Endodermal cell (in vitro differentiated cells): ENCODE measurements at regions not wholly inside any gene's neighbourhood (a gene's known extent, or its start where the extent isn't known, plus 50 kb on each side); places are given as distances from the start of the nearest gene placed in this dataset.

ENCODE experiments used
- DNase-seq: peaks from one replicate; pipeline ENCODE4 v3.0.0-alpha.2; 2017
- H3K27ac ChIP-seq: 2 replicates; pipeline ENCODE4 v1.5.1; 2013; ENCODE audit warnings: mild to moderate bottlenecking, low read depth, low read length, moderate library complexity
- H3K27me3 ChIP-seq: 2 replicates; pipeline ENCODE4 v1.6.1; 2013; ENCODE audit warnings: mild to moderate bottlenecking, low read length, moderate library complexity; ENCODE audit not compliant: insufficient read depth, control insufficient read depth, poor library complexity, severe bottlenecking
- H3K36me3 ChIP-seq: 2 replicates; pipeline ENCODE4 v1.7.0; 2013; ENCODE audit warnings: mild to moderate bottlenecking, low read length, moderate library complexity; ENCODE audit not compliant: control insufficient read depth, insufficient read depth
- H3K4me1 ChIP-seq: one replicate; pipeline ENCODE4 v1.7.0; 2013; ENCODE audit warnings: low read length; ENCODE audit not compliant: control insufficient read depth, insufficient read depth
- H3K4me3 ChIP-seq: 2 replicates; pipeline ENCODE4 v1.5.1; 2013; ENCODE audit warnings: mild to moderate bottlenecking, low read length, moderate library complexity
- H3K9ac ChIP-seq: 2 replicates; pipeline ENCODE4 v1.6.1; 2013; ENCODE audit warnings: mild to moderate bottlenecking, low read length, moderate library complexity; ENCODE audit not compliant: poor library complexity, severe bottlenecking; ENCODE audit errors: extremely low read depth
- H3K9me3 ChIP-seq: 2 replicates; pipeline ENCODE4 v1.6.1; 2013; ENCODE audit warnings: mild to moderate bottlenecking, low read length, moderate library complexity; ENCODE audit not compliant: control insufficient read depth
- H3K27ac Mint-ChIP-seq: 2 replicates; pipeline ENCODE4 v1.8.0; 2020; ENCODE audit warnings: mixed read lengths
- H3K27me3 Mint-ChIP-seq: 2 replicates; pipeline ENCODE4 v1.8.0; 2021; ENCODE audit warnings: mild to moderate bottlenecking, mixed read lengths; ENCODE audit not compliant: insufficient read depth
- H3K36me3 Mint-ChIP-seq: 2 replicates; pipeline ENCODE4 v1.8.0; 2020; ENCODE audit warnings: low read depth, mixed read lengths
- H3K4me1 Mint-ChIP-seq: 2 replicates; pipeline ENCODE4 v1.8.0; 2020; ENCODE audit warnings: mixed read lengths
- H3K4me3 Mint-ChIP-seq: 2 replicates; pipeline ENCODE4 v1.8.0; 2020; ENCODE audit warnings: mild to moderate bottlenecking, moderate library complexity, mixed read lengths
- H3K9me3 Mint-ChIP-seq: 2 replicates; pipeline ENCODE4 v1.8.0; 2020; ENCODE audit warnings: mild to moderate bottlenecking, mixed read lengths
- CTCF ChIP-seq: fragments of 200-600 bp; sonication (generic); conservative IDR thresholded peaks from 2 replicates; pipeline ENCODE4 v1.5.0; 2021; ENCODE audit warnings: antibody characterized with exemption, mild to moderate bottlenecking
- WGBS, 2 experiments: methylation state at CpG; one replicate each; pipeline versions ENCODE4 v1.1.5 to v1.1.7; 2013; ENCODE audit warnings: missing lambda C conversion rate in 2 of 2, mixed read lengths in 1 of 2; ENCODE audit not compliant: insufficient coverage in 1 of 2, insufficient read length in 1 of 2; 5-methylcytosine and 5-hydroxymethylcytosine counted together

- Mint-ChIP-seq H3K36me3 (no peaks in the 10 kb centered on the region), H3K27ac (no peak overlapping the region), H3K9me3 (no peaks in the 10 kb centered on the region), H3K27me3 (no peaks in the 10 kb centered on the region), H3K4me3 (no peak overlapping the region), H3K4me1 (peaks cover 22% of the 10 kb centered on the region)
- DNase-seq, result no peak
- H3K4me1 ChIP-seq, result peaks cover 12% of the 10 kb centered on the region
- no peaks in the 10 kb centered on the region for H3K36me3 ChIP-seq
- no peaks in the 10 kb centered on the region for H3K27me3 ChIP-seq
- 92% methylated on average over 2 of the region's 3 CpGs; no CpG with 5 or more reads in 1 of the 2 experiments for WGBS, 2 experiments
- no peaks in the 10 kb centered on the region for H3K9me3 ChIP-seq
- H3K9ac ChIP-seq, result no peak overlapping the region
- no peak overlapping the region for H3K4me3 ChIP-seq
- no peak overlapping the region for H3K27ac ChIP-seq
- TF ChIP-seq CTCF, result no peak
These were observed 303.0 kb downstream of the TRIB2 start for GRCh38 chr2:13019781-13020180.

GRCh38 chr2:13020469-13020868 is 303.7 kb downstream of the TRIB2 start:
- DNase-seq, result no peak
- Histone ChIP-seq H3K4me1 (peaks cover 7% of the 10 kb centered on the region), H3K36me3 (no peaks in the 10 kb centered on the region), H3K27me3 (no peaks in the 10 kb centered on the region), H3K9me3 (no peaks in the 10 kb centered on the region), H3K27ac (no peak overlapping the region), H3K9ac (no peak overlapping the region), H3K4me3 (no peak overlapping the region)
- Mint-ChIP-seq H3K36me3 (no peaks in the 10 kb centered on the region), H3K27me3 (no peaks in the 10 kb centered on the region), H3K9me3 (no peaks in the 10 kb centered on the region), H3K4me3 (no peak overlapping the region), H3K27ac (no peak overlapping the region), H3K4me1 (peaks cover 19% of the 10 kb centered on the region)
- no peak for TF ChIP-seq CTCF
- WGBS, 2 experiments, result 79% methylated on average over 3 of the region's 3 CpGs; no CpG with 5 or more reads in 1 of the 2 experiments

- H3K27me3 ChIP-seq, result no peaks in the 10 kb centered on the region
- TF ChIP-seq CTCF, result no peak
- Mint-ChIP-seq H3K9me3 (no peaks in the 10 kb centered on the region), H3K27me3 (no peaks in the 10 kb centered on the region), H3K36me3 (no peaks in the 10 kb centered on the region), H3K4me1 (peaks cover 11% of the 10 kb centered on the region), H3K27ac (no peak overlapping the region), H3K4me3 (no peak overlapping the region)
- DNase-seq, result no peak
- WGBS, 2 experiments, result 83% methylated on average over 2 of the region's 3 CpGs; no CpG with 5 or more reads in 1 of the 2 experiments
- H3K4me3 ChIP-seq, result no peak overlapping the region
- no peaks in the 10 kb centered on the region for H3K36me3 ChIP-seq
- no peaks in the 10 kb centered on the region for H3K9me3 ChIP-seq
- no peak overlapping the region for H3K9ac ChIP-seq
- peaks cover 3% of the 10 kb centered on the region for H3K4me1 ChIP-seq
- no peak overlapping the region for H3K27ac ChIP-seq
These were observed 304.8 kb downstream of the TRIB2 start for GRCh38 chr2:13021470-13021957.
